WTC11 (cell line): ENCODE measurements at regions not wholly inside any gene's neighbourhood (a gene's known extent, or its start where the extent isn't known, plus 50 kb on each side); places are given as distances from the start of the nearest gene placed in this dataset.

Experiments
- ATAC-seq: fragments of 200-7000 bp; cut with Tn5 transposase; 2 replicates; pipeline ENCODE4 v1.10.0; 2021; ENCODE audit warnings: mild to moderate bottlenecking, moderate library complexity
- CTCF ChIA-PET: fragments of 300-600 bp; sonication (Branson Sonifier 250); formaldehyde crosslinking; loops from one replicate; lab custom pipeline; 2021; ENCODE audit warnings: antibody characterized with exemption; lab: Charles Lee
- POLR2A ChIA-PET: fragments of 350-600 bp; sonication (Branson Sonifier 250); formaldehyde crosslinking; loops from one replicate; lab custom pipeline; 2021; ENCODE audit warnings: antibody characterized with exemption; lab: Charles Lee
- DNase-seq: peaks from one replicate; pipeline ENCODE4 v3.0.0; 2021; ENCODE audit warnings: low spot score
- H3K27ac Mint-ChIP-seq: 2 replicates; pipeline ENCODE4 v1.8.0; 2021; ENCODE audit warnings: mixed read lengths
- H3K27me3 Mint-ChIP-seq: 2 replicates; pipeline ENCODE4 v1.8.0; 2021; ENCODE audit warnings: low read depth, mild to moderate bottlenecking, moderate library complexity, mixed read lengths
- H3K36me3 Mint-ChIP-seq: 2 replicates; pipeline ENCODE4 v1.8.0; 2021; ENCODE audit warnings: mixed read lengths
- H3K4me1 Mint-ChIP-seq: 2 replicates; pipeline ENCODE4 v1.8.0; 2022; ENCODE audit warnings: mixed read lengths
- H3K4me3 Mint-ChIP-seq: 2 replicates; pipeline ENCODE4 v1.8.0; 2021; ENCODE audit warnings: mild to moderate bottlenecking, moderate library complexity, mixed read lengths
- H3K9me3 Mint-ChIP-seq: 2 replicates; pipeline ENCODE4 v1.8.0; 2021; ENCODE audit warnings: mixed read lengths
- E2F1 ChIP-seq: sonication (generic); formaldehyde crosslinking; IDR thresholded peaks from 2 replicates; pipeline ENCODE4 v1.8.0; 2022; ENCODE audit warnings: mild to moderate bottlenecking, missing genetic modification reagents
- E2F5 ChIP-seq: sonication (generic); formaldehyde crosslinking; IDR thresholded peaks from 2 replicates; pipeline ENCODE4 v1.8.1; 2022; ENCODE audit warnings: mild to moderate bottlenecking, moderate library complexity, missing genetic modification reagents
- FOXP4 ChIP-seq: sonication (generic); formaldehyde crosslinking; IDR thresholded peaks from 2 replicates; pipeline ENCODE4 v1.8.0; 2022; ENCODE audit warnings: mild to moderate bottlenecking, missing genetic modification reagents
- GTF2I ChIP-seq: fragments of 250-450 bp; sonication (Bioruptor Pico); conservative IDR thresholded peaks from 2 replicates; pipeline ENCODE4 v1.4.0; 2021; ENCODE audit warnings: mild to moderate bottlenecking
- HMGA2 ChIP-seq: fragments of 250-450 bp; sonication (Bioruptor Pico); IDR thresholded peaks from 2 replicates; pipeline ENCODE4 v1.4.0; 2021; ENCODE audit warnings: mild to moderate bottlenecking, moderate library complexity
- IRF1 ChIP-seq: sonication (generic); formaldehyde crosslinking; IDR thresholded peaks from 2 replicates; pipeline ENCODE4 v1.8.0; 2023; ENCODE audit warnings: missing genetic modification reagents
- MAX ChIP-seq: sonication (generic); formaldehyde crosslinking; IDR thresholded peaks from 2 replicates; pipeline ENCODE4 v1.8.0; 2022; ENCODE audit warnings: mild to moderate bottlenecking, missing genetic modification reagents
- NFE2L1 ChIP-seq: sonication (generic); formaldehyde crosslinking; IDR thresholded peaks from 2 replicates; pipeline ENCODE4 v1.8.1; 2023; ENCODE audit warnings: missing genetic modification reagents
- NR3C1 ChIP-seq: sonication (generic); formaldehyde crosslinking; conservative IDR thresholded peaks from 2 replicates; pipeline ENCODE4 v1.8.1; 2023; ENCODE audit warnings: low read depth, mild to moderate bottlenecking, missing genetic modification reagents
- PRRX2 ChIP-seq: fragments of 250-450 bp; sonication (Bioruptor Pico); IDR thresholded peaks from 2 replicates; pipeline ENCODE4 v1.8.0; 2021; ENCODE audit warnings: mild to moderate bottlenecking
- SOX15 ChIP-seq: fragments of 250-450 bp; sonication (Bioruptor Pico); IDR thresholded peaks from 2 replicates; pipeline ENCODE4 v1.9.0; 2021; ENCODE audit warnings: mild to moderate bottlenecking
- STAT6 ChIP-seq: sonication (generic); formaldehyde crosslinking; conservative IDR thresholded peaks from 2 replicates; pipeline ENCODE4 v1.8.1; 2023; ENCODE audit warnings: mild to moderate bottlenecking, low read depth, missing genetic modification reagents, moderate library complexity
- TCF7 ChIP-seq: sonication (generic); formaldehyde crosslinking; IDR thresholded peaks from 2 replicates; pipeline ENCODE4 v1.8.0; 2022; ENCODE audit warnings: mild to moderate bottlenecking, low read depth, missing genetic modification reagents, moderate library complexity
- TP53 ChIP-seq: sonication (generic); formaldehyde crosslinking; IDR thresholded peaks from 2 replicates; pipeline ENCODE4 v1.8.1; 2023; ENCODE audit warnings: mild to moderate bottlenecking, missing genetic modification reagents
- ZMAT4 ChIP-seq: fragments of 250-450 bp; sonication (Bioruptor Pico); IDR thresholded peaks from 2 replicates; pipeline ENCODE4 v1.9.0; 2021; ENCODE audit warnings: mild to moderate bottlenecking
- ZNF138 ChIP-seq: sonication (generic); formaldehyde crosslinking; conservative IDR thresholded peaks from 2 replicates; pipeline ENCODE4 v1.8.1; 2022; ENCODE audit warnings: mild to moderate bottlenecking, moderate library complexity, missing genetic modification reagents
- ZNF281 ChIP-seq: sonication (generic); formaldehyde crosslinking; IDR thresholded peaks from 2 replicates; pipeline ENCODE4 v1.8.0; 2023; ENCODE audit warnings: mild to moderate bottlenecking, missing genetic modification reagents
- ZSCAN18 ChIP-seq: fragments of 250-450 bp; sonication (Bioruptor Pico); IDR thresholded peaks from 2 replicates; pipeline ENCODE4 v2.1.2; 2022; ENCODE audit warnings: mild to moderate bottlenecking, moderate library complexity

GRCh38 chr12:33825442-33825841 lies 196.9 kb upstream of the ALG10 start (continued):
- TF ChIP-seq IRF1: no peak
- no peak for TF ChIP-seq E2F1
- no peak for TF ChIP-seq MAX (CRISPR knock-in tag)
- no peak for TF ChIP-seq STAT6

- ChIA-PET CTCF (no interaction called here), POLR2A (no interaction called here)
- no peak overlapping the region for H3K4me3 Mint-ChIP-seq
- H3K36me3 Mint-ChIP-seq: no peaks in the 10 kb centered on the region
- TF ChIP-seq TP53 (CRISPR knock-in tag) (no peak), HMGA2 (CRISPR knock-in tag) (no peak), ZNF281 (no peak), ZMAT4 (CRISPR knock-in tag) (no peak), PRRX2 (CRISPR knock-in tag) (no peak)
- ATAC-seq (no peak), DNase-seq (no peak)
- H3K27me3 Mint-ChIP-seq: no peaks in the 10 kb centered on the region
- no peak overlapping the region for H3K27ac Mint-ChIP-seq
- peaks cover 6% of the 10 kb centered on the region; the same call in 1 of the 2 replicates for H3K4me1 Mint-ChIP-seq
- no peaks in the 10 kb centered on the region for H3K9me3 Mint-ChIP-seq
These were observed 196.2 kb upstream of the ALG10 start for GRCh38 chr12:33825986-33826602.

- Mint-ChIP-seq H3K27me3 (no peaks in the 10 kb centered on the region), H3K9me3 (no peaks in the 10 kb centered on the region), H3K27ac (no peak overlapping the region), H3K4me3 (no peak overlapping the region), H3K4me1 (peaks cover 6% of the 10 kb centered on the region; the same call in 1 of the 2 replicates), H3K36me3 (no peaks in the 10 kb centered on the region)
- ATAC-seq: no peak
- ChIA-PET POLR2A (no interaction called here), CTCF (no interaction called here)
- DNase-seq: no peak
- TF ChIP-seq ZNF138 (CRISPR knock-in tag) (no peak), GTF2I (no peak), E2F5 (no peak), NR3C1 (CRISPR knock-in tag) (no peak), SOX15 (CRISPR knock-in tag) (no peak), NFE2L1 (no peak), TCF7 (CRISPR knock-in tag) (no peak), FOXP4 (CRISPR knock-in tag) (no peak), ZSCAN18 (CRISPR knock-in tag) (no peak)
These were observed 194.0 kb upstream of the ALG10 start for GRCh38 chr12:33828326-33828725.
